Gastrocnemius medialis (tissue), 4 donors: ENCODE measurements at regions not wholly inside any gene's neighbourhood (a gene's known extent, or its start where the extent isn't known, plus 50 kb on each side); places are given as distances from the start of the nearest gene placed in this dataset.

Experiments used
- CTCF ChIP-seq, 5 experiments: fragments of 450-650 bp in 3 of 5; fragments of 200-600 bp in 2 of 5; sonication (generic) in 2 of 5; IDR thresholded peaks in 4 of 5; conservative IDR thresholded peaks in 1 of 5; 1 replicate in 4 of 5; 2 replicates in 1 of 5; pipeline ENCODE4 v1.5.1; 2016 to 2019; ENCODE audit warnings: antibody characterized with exemption in 5 of 5, mild to moderate bottlenecking in 3 of 5, moderate library complexity in 3 of 5
- POLR2A ChIP-seq, 2 donors: fragments of 450-650 bp; IDR thresholded peaks; one replicate each; pipeline ENCODE4 v1.6.1; 2017; ENCODE audit warnings: antibody characterized with exemption in 2 of 2, mild to moderate bottlenecking in 2 of 2, moderate library complexity in 2 of 2

DNA sequence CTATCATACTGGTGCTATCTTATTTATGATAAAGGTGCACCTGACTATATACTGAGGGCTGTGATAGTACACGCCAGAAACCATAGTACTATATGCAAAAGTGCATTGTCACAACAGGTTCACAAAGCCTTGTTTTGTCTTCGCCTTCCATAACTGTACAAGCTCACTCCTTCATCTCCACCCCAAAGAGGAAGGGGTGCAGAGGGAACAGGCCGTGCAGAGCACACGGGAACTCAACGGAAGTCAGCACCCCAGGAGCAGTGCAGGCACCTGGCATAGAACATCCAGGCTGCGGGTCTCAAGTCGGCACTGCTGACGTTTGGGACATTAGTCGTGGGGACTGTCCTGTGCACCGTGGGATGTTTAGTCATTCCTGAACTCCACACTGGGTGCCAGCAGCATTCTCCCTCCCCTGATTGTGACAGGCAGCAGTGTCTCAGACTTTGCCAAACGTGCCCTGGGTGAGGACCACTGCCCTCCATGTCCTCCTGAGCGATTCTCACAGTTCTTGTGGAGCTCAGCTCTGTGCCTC, 99.7 kb downstream of the PXDC1 start:
- TF ChIP-seq CTCF (IDR thresholded peaks at IDR 0.05 in 4 of 5, conservative IDR thresholded peaks at IDR 0.05 in 1 of 5): no peak
- TF ChIP-seq POLR2A (IDR thresholded peaks at IDR 0.05): no peak
